HK-2 (cell line): ENCODE measurements at regions not wholly inside any gene's neighbourhood (a gene's known extent, or its start where the extent isn't known, plus 50 kb on each side); places are given as distances from the start of the nearest gene placed in this dataset.
"Not testable (repeated sequence)": the region's sequence is repeated elsewhere in the genome, so short reads cannot be mapped to it uniquely, and the experiment has no call there.

Experiments used
- DNase-seq: peaks from one replicate; pipeline ENCODE4 v3.0.0-alpha.2; 2018; ENCODE audit not compliant: unreplicated experiment

DNA sequence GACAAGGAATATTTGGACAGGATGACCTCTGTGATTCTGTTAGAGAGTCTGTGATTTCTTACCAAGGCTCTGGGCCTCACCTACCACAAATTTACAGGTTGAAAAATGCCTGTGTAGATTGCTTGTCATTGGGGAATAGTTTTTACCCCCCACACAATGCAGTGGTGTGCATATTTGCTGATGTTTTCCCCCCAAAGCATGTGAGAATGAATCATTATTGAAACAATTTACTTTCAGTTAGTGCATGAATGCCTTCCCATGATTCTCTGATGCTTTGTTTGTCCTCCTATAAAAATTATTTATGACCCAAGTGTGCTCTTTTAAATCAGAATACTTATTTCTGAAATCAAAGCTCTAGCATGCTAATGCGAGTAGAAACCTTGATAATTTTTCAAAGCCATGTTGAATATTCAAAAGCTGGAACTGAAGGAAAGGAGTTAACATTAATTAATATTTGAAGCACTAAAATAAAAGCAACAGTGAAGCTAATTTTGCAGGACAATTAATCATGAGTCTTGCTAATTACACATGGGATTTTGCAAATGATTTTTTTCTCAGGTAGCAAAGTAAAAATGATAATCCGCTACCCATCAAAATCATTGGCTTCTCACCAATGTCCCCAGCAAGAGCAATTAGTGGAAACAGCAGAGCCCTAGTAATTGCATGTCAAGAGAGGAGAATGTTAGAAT, 361.2 kb upstream of the HNRNPA3 start:
- no peak for DNase-seq

DNA sequence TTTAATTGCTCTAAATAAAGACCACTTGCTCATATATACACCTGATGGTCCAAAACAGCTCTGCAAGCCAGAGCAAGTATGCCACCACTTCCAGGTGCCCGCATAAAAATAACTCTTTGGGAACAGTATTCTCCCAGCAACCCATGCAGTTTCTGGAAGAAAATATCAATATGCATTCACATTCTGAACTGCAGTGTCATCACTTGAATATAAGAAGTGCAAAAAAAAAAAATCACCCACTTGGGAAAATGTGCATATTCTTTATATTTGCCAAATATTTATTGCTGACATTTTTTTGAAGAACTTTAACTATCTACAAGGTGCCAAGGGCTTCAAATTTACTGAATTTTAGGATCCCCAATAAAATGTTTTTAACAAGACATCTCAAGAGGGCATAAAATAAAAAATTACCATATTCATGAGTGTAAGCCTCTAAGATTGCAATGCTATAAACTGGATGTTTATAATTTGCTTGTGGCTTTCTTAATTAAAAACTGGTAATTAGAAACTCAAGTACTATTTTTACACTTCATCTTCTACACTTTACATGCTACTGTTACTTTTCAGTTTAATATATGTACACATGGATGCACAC, 360.6 kb upstream of the HNRNPA3 start:
- DNase-seq = no peak

DNA sequence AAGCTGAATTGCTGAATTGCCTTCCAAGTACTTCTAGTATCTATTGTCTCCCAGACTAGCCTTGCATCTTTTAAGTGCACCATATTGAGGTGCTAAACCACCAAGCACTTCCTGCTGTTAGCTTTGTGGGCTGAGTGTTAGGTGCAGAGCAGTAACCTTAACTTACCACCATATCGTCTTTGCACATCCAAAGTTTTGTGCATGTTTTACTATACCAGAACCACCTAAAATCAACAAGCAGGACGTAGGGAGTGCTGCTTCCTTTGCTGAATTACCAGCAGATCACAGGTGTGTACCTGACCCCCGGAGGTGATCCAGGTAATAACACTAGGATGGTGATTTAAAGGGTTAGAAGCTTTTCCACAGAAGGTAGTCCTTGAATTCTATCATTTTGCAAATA, 359.9 kb upstream of the HNRNPA3 start:
- no peak for DNase-seq

DNA sequence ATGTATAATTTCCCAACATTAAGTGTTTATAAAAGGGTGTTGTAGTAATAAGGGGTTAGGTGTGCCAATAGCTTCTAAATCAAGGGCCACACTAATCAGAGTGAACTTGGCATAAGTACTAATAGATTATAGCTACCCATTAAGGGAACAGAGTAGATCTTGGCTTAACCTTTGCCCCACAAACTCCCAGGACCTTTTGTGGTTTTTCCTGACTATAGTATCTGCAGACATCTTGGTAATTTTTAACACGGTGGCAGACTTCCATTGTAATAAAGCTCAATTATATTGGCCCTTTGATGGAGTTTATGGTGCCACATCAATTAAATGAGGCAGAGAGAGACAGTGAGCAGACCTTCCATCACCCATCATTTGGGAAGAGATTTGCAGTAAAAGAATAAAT, 358.5 kb upstream of the HNRNPA3 start:
- no peak for DNase-seq

DNA sequence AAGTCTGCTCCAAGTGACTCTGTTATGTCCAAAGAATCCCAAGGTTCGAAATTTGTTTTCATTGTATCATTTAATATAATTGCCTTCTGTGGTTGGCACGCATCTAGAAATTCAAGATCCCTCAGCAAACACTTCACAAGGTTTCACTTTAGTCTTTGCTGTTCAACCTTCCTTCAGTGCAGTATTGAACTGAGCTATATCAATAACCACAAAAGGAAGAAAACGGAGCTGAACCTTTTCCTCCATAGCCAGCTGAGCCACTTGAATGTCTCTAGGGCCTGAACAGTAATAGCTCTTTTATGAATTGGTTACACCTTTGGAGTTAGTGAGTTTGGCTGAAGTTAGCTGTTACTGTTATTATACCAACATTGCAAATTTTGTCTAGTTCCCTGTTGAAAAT, 357.7 kb upstream of the HNRNPA3 start:
- no peak for DNase-seq

DNA sequence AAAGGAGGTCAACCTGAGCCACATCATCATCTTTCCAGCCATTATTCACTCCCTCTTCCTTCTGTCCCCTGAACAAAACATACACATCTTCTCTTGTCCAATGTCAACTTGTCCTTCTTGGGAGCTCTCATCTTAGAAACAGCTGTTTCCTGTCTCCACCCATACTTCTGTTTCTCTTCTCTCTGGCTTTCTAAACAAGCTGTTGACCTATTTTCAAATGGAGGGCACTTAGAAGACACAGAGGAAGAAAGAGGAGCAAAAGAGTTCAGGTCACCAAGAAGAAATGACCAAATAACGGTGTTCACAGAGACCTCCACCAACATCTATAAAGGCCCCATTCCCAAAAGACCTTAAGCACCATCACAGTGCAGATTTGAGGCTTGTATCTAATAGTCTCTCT, 355.9 kb upstream of the HNRNPA3 start:
- no peak for DNase-seq

DNA sequence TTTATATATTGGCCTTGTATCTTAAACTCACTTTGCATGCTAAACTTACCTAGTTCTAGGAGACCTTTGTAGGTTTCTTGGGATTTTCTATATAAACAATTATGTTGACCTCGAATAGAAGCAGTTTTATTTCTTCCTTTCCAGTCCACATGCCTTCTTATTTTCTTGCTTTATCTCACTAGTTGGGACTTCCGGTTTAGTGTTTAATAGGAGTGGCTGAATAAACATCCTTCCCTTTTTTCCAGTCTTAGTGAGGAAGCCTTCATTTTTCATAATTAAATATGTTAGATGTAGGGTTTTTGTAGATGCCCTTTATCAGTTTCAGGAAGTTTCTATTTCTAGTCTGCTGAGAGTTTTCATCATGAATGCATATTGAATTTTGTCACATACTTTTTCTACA, 347.3 kb upstream of the HNRNPA3 start:
- no peak for DNase-seq

DNA sequence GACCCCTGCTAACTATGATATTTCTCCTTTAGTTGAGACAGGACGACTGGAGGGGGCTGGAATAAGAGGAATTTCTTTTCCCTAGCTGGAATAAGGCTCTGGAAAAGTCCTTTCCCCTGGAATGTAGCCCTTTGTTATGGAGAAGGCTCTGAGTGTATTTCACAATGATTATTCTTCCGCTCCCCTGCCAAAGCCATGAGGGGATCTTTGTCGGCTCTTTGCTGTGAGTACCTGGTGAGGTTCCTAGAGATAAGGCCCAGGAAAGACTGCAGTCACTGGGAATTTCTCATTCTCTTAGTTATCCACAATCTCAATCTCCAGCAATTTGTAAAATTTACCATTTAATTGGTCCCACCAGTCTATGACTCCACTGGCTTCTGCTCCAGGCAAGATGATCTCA, 340.2 kb upstream of the HNRNPA3 start:
- DNase-seq = no peak

DNA sequence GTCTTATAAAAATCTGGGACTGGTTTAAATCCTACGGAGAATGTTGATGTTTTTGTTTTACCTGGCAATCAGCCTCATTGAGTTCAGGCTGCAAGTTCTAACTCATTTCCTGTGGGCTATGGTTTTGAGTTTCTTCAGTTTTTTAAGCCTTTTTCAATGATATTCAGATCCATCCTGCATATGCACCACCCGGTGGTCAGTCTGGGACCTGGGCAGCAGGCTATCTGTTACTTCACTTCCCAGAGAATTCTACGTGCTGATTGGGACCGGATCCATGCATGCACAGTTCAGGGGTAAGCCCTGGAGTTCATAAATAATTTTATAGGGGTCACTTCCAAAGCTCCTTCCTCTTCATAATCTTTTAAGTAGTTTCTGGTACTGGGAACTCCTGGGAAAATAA, 339.2 kb upstream of the HNRNPA3 start:
- no peak for DNase-seq

DNA sequence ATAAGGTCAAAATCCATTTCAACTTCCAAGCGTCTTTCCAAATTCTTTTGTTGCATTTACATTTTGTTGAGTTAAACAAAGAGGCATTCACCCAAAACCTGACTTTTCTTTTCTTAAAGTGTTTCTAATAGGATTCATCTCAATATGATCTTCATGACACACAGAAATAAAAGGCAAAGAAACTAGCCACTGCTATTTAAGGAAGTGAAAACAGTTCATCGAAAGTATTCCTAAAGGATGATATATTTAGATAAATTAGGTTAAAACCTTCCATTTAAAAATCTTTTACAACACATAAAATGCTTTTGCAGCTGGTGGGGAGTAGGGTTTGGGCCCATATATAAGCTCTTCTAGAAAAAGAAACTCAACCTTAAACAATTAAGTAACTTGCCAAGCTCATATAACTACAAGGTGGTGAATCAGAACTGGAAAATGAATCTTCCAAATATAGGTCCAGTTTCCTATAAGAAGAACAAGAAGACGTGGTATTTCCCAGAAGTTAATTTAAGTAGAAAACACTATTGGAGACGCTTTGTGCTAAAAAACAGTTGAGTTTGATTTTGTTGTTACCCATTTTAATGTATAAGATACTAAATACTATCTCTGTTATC, 336.0 kb upstream of the HNRNPA3 start:
- DNase-seq = no peak

DNA sequence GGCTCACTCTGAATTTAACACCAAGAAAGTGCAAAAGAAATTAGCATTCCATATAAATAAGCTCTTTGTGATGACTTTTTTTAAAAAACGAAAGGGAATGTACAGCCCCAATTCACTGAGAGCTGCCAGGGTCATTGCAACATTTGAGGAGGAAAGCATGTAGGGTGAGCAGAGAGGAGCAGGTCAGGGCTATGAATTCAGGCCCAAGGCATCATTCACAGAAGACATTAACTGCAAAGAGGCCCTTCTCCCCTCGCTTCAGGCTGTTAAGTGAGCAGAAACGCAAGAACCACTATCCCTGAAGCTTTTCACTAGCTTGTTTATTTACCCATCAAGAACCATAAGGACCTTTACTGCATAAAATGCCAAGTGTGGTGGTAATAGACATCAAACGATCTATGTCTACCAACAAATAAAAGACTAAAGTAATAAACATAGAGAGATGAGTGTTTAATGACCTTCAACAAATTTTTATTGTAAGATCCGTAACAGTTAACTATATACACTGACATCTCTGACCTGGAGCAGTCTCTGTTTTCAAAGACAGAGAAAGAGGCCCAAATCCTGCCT, 333.1 kb upstream of the HNRNPA3 start:
- DNase-seq = no peak

DNA sequence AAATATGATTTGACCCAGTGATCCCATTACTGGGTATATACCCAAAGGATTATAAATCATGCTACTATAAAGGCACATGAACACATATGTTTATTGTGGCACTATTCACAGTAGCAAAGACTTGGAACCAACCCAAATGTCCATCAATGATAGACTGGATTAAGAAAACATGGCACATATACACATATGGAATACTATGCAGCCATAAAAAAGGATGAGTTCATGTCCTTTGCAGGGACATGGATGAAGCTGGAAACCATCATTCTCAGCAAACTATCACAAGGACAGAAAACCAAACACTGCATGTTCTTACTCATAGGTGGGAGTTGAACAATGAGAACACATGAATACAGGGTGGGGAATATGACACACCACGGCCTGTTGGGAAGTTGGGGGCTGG, 330.5 kb upstream of the HNRNPA3 start:
- DNase-seq = not testable (repeated sequence)

DNA sequence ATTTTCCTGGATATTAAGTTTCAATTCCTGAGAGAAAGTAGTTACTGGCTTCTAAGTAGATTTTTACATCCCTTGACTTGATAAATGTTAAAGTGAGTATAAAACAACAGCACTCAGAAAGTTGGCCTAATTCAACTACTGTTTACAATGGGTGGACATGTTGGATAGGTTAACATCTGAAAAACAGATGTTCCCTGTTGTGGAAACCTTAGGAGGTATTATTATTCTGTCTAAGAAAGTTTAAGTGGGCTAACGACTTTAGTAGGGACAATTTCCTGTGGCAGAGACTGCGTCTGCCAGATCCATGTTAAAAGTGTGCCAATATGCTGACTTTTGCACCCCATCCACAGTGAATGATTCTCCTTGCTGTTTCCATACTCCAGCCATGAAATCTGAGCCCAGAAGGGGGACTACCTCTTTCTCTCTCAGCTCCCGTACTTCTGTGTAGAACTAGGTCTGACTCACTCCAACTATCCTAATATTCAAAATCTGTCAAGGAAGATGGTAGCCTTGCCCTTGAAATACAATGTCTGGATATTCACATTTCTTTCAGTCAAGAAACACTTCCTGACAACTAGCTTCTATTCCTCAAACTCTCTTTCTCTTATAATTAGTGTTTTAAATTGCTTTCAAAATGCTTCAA, 327.5 kb upstream of the HNRNPA3 start:
- no peak for DNase-seq

DNA sequence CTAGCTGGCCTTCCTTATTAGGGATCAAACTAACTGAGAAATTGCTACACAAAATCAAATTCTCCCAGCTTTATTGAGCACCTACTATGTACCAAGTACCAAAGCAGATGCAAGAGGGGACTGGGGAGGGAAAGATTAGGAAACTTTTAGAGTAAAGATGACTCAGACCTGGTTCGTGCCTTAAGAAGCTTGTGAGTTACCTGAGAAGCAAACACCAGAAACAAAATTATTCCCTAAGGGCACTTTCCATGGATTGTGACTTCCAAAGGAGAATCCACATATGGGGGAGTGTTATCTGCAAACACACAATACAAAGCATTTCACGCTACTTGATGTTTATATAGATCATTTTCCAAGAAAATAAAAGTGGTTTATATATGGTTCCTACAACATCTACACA, 326.9 kb upstream of the HNRNPA3 start:
- no peak for DNase-seq

DNA sequence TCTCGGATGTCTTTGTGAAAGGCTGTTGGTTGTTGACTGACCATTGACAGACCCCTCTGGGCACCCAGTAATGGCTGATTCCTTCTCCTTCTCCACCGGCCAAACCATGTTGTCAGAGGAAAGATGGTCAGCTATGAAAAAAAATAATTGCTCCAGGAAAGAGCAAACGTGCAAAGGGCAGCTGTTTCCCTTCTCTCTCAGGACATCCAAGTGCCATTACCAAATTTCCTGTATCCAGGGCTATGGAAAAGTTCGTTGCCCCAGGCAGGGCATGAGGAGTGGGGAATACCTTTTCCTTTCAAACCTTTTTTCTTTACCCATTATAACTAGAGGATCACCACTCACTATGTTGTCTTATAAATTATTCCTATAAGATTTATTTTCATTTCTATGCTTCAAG, 321.5 kb upstream of the HNRNPA3 start:
- DNase-seq = no peak

DNA sequence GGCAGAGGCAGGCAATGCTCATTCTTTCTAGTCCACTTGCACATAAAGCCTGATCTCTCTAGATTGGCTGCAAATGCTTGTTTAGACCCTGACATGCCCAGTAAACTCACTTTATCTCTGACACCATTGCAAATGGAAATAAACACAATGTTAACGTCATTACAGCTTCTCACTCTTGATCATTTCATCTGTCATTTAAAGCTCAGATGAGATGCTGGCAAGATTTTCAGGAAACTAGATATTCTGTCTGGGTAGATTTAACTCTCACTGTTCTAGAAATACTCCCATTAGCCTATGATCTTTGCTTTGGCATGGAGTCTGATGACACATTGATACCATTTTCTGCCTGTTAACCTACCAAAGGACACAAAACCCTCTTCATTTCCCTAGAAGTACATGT, 320.7 kb upstream of the HNRNPA3 start:
- no peak for DNase-seq

DNA sequence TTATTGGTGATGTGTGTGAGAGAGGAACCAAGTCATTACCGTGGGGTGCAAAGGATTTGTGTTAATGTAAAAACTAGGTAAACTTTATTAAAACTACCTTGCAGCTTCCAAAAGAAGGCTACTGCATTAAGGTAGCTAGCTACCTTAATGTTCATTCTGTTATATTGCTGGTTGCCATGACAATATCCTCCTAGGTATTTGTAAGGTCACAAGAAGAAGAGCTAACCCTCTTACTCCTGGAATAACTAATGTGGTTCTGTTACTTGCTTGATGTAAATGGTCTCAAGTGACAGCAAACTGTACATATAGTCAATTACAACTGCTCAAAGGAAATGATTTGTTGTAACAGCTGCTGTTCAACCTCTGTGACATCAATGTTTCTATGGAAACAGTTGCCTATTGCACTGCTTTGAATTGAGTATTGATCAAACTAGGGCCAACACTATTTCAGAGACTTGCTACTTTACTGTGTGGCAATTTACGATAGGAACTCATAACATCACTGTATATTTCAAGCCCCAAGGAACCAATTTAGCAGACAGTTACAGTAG, 319.8 kb upstream of the HNRNPA3 start:
- no peak for DNase-seq

DNA sequence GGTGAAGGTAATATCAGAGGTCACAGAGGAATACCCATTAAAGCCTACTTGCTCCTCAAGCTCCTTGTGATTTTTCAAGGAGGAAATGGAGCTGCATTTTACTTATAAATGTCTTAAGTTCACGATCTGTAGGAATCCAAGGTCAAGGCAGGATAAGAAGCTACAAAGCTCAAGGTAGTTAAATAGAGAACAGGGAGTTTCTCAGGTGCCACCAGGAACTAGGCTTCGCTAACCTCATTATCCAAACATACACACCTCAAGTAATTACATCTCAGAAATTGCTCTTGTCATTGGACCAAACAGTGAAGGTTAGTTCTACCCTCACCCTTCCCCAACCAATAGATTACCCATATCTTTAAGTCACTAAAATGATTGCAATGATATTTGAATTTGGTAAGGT, 317.4 kb upstream of the HNRNPA3 start:
- no peak for DNase-seq

DNA sequence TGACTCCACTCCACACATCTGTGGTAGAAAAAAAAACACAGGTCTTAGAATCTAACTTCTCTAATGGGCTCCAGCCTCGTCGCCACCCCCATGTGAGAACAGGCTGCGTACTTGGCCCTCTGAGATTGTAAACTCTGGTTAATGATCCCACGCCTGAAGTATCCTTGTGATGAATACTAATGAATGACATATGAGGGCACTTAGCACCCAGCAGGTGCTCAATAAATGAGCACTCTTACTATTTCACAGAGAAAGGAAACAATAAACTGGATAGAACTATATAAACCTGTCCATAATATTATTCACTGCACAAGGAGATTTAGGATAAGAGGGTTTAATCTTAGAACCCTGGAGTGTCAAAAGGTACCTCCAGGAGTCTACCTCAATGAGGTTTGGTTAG, 310.1 kb upstream of the HNRNPA3 start:
- DNase-seq = no peak

DNA sequence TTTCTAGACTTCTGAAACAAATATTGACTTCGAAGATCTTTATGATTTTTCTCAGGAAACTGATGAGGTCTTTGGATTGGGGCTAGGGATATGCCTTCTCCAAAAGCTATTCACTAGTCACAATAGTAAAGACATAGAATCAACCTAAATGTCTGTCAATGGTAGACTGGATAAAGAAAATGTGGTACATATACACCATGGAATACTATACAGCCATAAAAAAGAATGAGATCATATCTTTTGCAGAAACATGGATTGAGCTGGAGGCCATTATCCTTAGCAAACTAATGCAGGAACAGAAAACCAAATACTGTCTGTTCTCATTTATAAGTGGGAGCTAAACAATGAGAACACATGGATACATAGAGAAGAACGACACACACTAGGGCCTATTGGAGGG, 308.5 kb upstream of the HNRNPA3 start:
- not testable (repeated sequence) for DNase-seq

DNA sequence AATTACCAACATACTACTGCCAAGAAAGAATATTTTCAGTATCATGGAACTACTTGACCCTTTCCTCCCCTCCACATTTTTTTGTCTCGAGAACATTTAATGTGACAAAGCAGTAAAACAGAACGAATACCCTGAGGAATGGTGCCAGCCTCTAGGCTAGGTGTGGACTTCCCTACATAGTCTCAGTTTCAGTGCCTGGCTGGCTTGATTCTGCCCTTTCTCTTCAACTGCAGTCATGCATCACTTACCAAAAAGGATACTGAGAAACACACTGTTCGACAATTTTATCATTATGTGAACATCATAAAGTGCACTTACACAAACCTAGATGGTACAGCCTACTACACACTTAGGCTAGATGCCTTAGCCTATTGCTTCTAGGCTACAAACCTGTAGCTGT, 305.3 kb upstream of the HNRNPA3 start:
- no peak for DNase-seq

DNA sequence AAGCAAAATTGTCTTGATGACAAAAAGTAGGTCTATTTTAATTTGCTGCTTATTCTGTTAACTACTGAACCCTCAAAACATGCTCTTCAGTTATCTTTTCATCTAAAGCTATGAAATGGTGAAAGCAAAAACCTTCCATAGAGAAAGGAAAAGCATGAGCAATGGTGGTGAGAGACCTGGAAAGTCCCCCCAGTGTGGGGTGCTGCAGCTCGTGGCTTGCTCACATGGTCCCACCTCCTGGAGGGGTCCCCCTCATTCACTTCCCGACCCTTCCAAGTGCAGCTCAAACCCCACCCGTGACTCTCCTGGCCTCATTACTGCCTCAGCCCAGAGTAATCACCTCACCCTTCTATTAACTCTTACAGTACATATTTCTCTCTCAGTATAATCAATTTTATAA, 301.8 kb upstream of the HNRNPA3 start:
- no peak for DNase-seq

DNA sequence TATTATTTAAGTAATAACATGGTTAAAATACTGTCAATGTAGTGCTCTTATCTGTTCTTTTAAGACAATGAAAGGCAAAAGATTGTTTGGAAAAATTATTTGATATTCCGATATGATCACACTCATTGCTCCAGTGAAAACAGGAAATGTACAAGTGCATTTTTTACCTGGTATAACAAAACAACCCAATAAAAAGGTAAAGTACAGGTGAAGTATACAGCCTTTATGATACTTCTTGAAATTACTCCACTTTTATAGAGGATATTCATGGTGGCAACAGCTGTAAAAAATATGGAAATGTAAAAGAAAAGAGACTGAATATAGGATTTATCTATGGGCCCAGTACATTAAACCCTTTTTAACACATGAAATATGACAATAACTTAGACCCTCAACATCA, 298.6 kb upstream of the HNRNPA3 start:
- DNase-seq = no peak
